ENCODE measurements at regions not wholly inside any gene's neighbourhood (a gene's known extent, or its start where the extent isn't known, plus 50 kb on each side); places are given as distances from the start of the nearest gene placed in this dataset.

- no peak for DNase-seq
- Mint-ChIP-seq H3K4me1 (ENCODE audit: low read depth) (no peaks in the 10 kb centered on the region), H3K4me3 (no peak overlapping the region), H3K27ac (no peak overlapping the region), H3K27me3 (ENCODE audit: low read depth) (no peaks in the 10 kb centered on the region), H3K36me3 (ENCODE audit: low read depth) (no peaks in the 10 kb centered on the region), H3K9me3 (ENCODE audit: insufficient read depth) (no peaks in the 10 kb centered on the region)
- ATAC-seq: no peak
- ChIA-PET POLR2A (no interaction called here), CTCF (no interaction called here)
Measured at GRCh38 chr3:103690536-103690935, 1255.7 kb downstream of the ZPLD1 start.

- Mint-ChIP-seq H3K36me3 (ENCODE audit: low read depth) (no peaks in the 10 kb centered on the region), H3K4me1 (ENCODE audit: low read depth) (no peaks in the 10 kb centered on the region), H3K9me3 (ENCODE audit: insufficient read depth) (no peaks in the 10 kb centered on the region), H3K27me3 (ENCODE audit: low read depth) (no peaks in the 10 kb centered on the region), H3K4me3 (no peak overlapping the region), H3K27ac (no peak overlapping the region)
- ATAC-seq (no peak), DNase-seq (no peak)
- CTCF ChIA-PET: no interaction called here
- POLR2A ChIA-PET: no interaction called here
Measured at GRCh38 chr3:103693831-103694230, 1259.0 kb downstream of the ZPLD1 start.

- H3K36me3 Mint-ChIP-seq (ENCODE audit: low read depth): no peaks in the 10 kb centered on the region
- CTCF ChIA-PET: no interaction called here
Measured at GRCh38 chr3:103698646-103699045, 1263.8 kb downstream of the ZPLD1 start.

DNA sequence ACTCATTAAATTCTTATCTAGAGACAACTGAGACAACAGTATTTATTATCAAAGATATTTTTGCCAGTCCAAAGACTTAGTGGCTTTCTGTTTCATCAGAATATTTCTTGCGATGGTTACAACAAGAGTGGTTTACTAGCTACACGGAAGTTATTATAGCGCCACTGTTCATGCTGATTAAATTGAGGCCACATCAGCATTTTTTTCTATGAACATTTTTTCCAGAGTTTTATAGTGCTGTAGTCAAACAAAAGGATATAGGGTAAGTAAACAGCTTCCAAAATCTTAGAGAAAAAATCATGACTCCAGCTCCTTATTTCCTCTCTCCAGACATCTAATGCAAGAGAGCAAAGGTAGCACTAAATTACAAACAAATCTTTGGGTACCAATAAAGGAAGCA is 1264.4 kb downstream of the ZPLD1 start:
- H3K27me3 Mint-ChIP-seq (ENCODE audit: low read depth): no peaks in the 10 kb centered on the region
- H3K27ac Mint-ChIP-seq: no peak overlapping the region
- no peaks in the 10 kb centered on the region for H3K36me3 Mint-ChIP-seq (ENCODE audit: low read depth)
- ChIA-PET CTCF (interaction anchor here (0.6 kb wide), 1 partner anchor 1470 kb away, joined by 3 read pairs; no protein-coding TSS in a partner anchor), POLR2A (no interaction called here)
- H3K4me3 Mint-ChIP-seq: no peak overlapping the region
- ATAC-seq (no peak), DNase-seq (no peak)
- H3K4me1 Mint-ChIP-seq (ENCODE audit: low read depth): no peaks in the 10 kb centered on the region
- H3K9me3 Mint-ChIP-seq (ENCODE audit: insufficient read depth): no peaks in the 10 kb centered on the region

More at GRCh38 chr3:103698646-103699045, 1263.8 kb downstream of the ZPLD1 start:
- Mint-ChIP-seq H3K4me1 (ENCODE audit: low read depth) (no peaks in the 10 kb centered on the region), H3K27me3 (ENCODE audit: low read depth) (no peaks in the 10 kb centered on the region), H3K27ac (no peak overlapping the region), H3K4me3 (no peak overlapping the region), H3K9me3 (ENCODE audit: insufficient read depth) (no peaks in the 10 kb centered on the region)
- POLR2A ChIA-PET: no interaction called here
- ATAC-seq (no peak), DNase-seq (no peak)

- Mint-ChIP-seq H3K4me1 (ENCODE audit: low read depth) (no peaks in the 10 kb centered on the region), H3K4me3 (no peak overlapping the region), H3K27ac (no peak overlapping the region), H3K9me3 (ENCODE audit: insufficient read depth) (no peaks in the 10 kb centered on the region), H3K36me3 (ENCODE audit: low read depth) (no peaks in the 10 kb centered on the region), H3K27me3 (ENCODE audit: low read depth) (no peaks in the 10 kb centered on the region)
- DNase-seq (no peak), ATAC-seq (no peak)
- ChIA-PET CTCF (no interaction called here), POLR2A (no interaction called here)
Measured at GRCh38 chr3:103705641-103706040, 1270.8 kb downstream of the ZPLD1 start.

DNA sequence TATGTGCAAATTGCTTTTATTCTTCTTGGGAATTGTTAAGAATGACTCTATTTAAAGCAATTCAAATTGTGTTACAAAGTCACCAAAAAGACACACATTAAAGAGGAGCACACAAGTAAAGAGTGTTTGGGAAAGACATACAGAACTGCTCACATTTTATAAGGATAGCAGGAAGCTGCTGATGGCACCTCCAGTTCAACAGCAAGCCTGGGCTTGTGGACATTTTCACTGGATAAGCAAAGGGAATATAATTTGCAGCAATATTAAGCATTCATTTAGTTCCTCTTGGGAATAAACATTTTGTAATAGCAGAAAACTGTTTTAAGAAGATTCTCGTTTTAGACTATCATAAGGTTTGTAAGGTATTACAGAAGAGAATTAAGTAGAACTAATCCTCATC is 1271.9 kb downstream of the ZPLD1 start:
- no peaks in the 10 kb centered on the region for H3K36me3 Mint-ChIP-seq (ENCODE audit: low read depth)
- no peak for ATAC-seq
- DNase-seq: no peak
- H3K9me3 Mint-ChIP-seq (ENCODE audit: insufficient read depth): no peaks in the 10 kb centered on the region
- H3K27me3 Mint-ChIP-seq (ENCODE audit: low read depth): no peaks in the 10 kb centered on the region
- no peaks in the 10 kb centered on the region for H3K4me1 Mint-ChIP-seq (ENCODE audit: low read depth)
- no peak overlapping the region for H3K4me3 Mint-ChIP-seq
- ChIA-PET CTCF (no interaction called here), POLR2A (no interaction called here)
- H3K27ac Mint-ChIP-seq: no peak overlapping the region

GRCh38 chr3:103711670-103712069 is 1276.9 kb downstream of the ZPLD1 start:
- no peaks in the 10 kb centered on the region for H3K9me3 Mint-ChIP-seq (ENCODE audit: insufficient read depth)
- no peak for DNase-seq
- POLR2A ChIA-PET: no interaction called here
- ATAC-seq: no peak
- no peaks in the 10 kb centered on the region for H3K4me1 Mint-ChIP-seq (ENCODE audit: low read depth)
- no peak overlapping the region for H3K4me3 Mint-ChIP-seq
- H3K36me3 Mint-ChIP-seq (ENCODE audit: low read depth): no peaks in the 10 kb centered on the region
- CTCF ChIA-PET: no interaction called here
- H3K27ac Mint-ChIP-seq: no peak overlapping the region
- no peaks in the 10 kb centered on the region for H3K27me3 Mint-ChIP-seq (ENCODE audit: low read depth)

- CTCF ChIA-PET: no interaction called here
- Mint-ChIP-seq H3K4me3 (no peak overlapping the region), H3K9me3 (ENCODE audit: insufficient read depth) (no peaks in the 10 kb centered on the region), H3K4me1 (ENCODE audit: low read depth) (no peaks in the 10 kb centered on the region), H3K27me3 (ENCODE audit: low read depth) (no peaks in the 10 kb centered on the region), H3K36me3 (ENCODE audit: low read depth) (no peaks in the 10 kb centered on the region), H3K27ac (no peak overlapping the region)
- ATAC-seq (no peak), DNase-seq (no peak)
- POLR2A ChIA-PET: no interaction called here
Measured at GRCh38 chr3:103712320-103713008, 1277.6 kb downstream of the ZPLD1 start.

DNA sequence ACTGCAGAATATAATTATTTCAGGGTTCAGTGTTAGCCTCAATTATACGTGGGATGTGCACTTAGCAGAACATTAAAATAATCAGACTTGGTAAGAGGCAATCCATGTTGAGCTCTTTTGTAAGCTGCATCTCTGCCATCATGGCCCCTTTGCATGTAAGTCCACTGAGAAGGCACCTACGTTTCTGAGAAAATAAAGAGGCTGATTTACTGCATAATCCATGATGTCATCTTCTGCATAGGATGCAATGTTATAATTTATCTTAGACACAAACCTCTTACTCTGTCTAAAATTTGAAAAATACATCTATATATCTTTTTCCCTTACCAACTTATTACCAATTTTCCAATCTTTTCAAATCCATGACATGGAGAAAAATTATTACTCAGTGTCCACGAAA is 1294.7 kb downstream of the ZPLD1 start:
- ATAC-seq (no peak), DNase-seq (no peak)
- no peaks in the 10 kb centered on the region for H3K36me3 Mint-ChIP-seq (ENCODE audit: low read depth)
- H3K4me1 Mint-ChIP-seq (ENCODE audit: low read depth): no peaks in the 10 kb centered on the region
- CTCF ChIA-PET: no interaction called here
- no peaks in the 10 kb centered on the region for H3K27me3 Mint-ChIP-seq (ENCODE audit: low read depth)
- no peaks in the 10 kb centered on the region for H3K9me3 Mint-ChIP-seq (ENCODE audit: insufficient read depth)
- POLR2A ChIA-PET: no interaction called here
- no peak overlapping the region for H3K27ac Mint-ChIP-seq
- no peak overlapping the region for H3K4me3 Mint-ChIP-seq

DNA sequence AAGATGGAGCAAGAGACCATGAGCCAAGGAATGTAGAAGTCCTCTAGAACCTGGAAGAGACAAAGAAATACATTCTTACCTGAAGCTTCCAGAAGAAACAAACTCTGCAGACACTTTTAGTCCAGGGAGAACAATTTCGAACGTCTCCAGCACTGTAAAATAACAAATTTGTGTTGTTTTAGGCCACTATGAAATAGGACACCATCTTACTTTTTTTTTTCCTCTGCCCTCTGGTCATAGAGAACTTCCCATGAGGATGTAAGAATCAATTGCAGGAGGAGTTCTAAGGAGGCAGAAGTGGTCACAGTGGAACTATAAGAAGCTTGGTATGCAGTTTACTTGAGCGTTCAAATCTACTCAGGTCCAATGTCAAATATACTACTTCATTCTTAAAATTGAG is 1295.9 kb downstream of the ZPLD1 start:
- ChIA-PET CTCF (no interaction called here), POLR2A (no interaction called here)
- H3K36me3 Mint-ChIP-seq (ENCODE audit: low read depth): no peaks in the 10 kb centered on the region
- no peaks in the 10 kb centered on the region for H3K4me1 Mint-ChIP-seq (ENCODE audit: low read depth)
- no peaks in the 10 kb centered on the region for H3K27me3 Mint-ChIP-seq (ENCODE audit: low read depth)
- DNase-seq: no peak
- no peak overlapping the region for H3K4me3 Mint-ChIP-seq
- H3K9me3 Mint-ChIP-seq (ENCODE audit: insufficient read depth): no peaks in the 10 kb centered on the region
- H3K27ac Mint-ChIP-seq: no peak overlapping the region
- no peak for ATAC-seq

DNA sequence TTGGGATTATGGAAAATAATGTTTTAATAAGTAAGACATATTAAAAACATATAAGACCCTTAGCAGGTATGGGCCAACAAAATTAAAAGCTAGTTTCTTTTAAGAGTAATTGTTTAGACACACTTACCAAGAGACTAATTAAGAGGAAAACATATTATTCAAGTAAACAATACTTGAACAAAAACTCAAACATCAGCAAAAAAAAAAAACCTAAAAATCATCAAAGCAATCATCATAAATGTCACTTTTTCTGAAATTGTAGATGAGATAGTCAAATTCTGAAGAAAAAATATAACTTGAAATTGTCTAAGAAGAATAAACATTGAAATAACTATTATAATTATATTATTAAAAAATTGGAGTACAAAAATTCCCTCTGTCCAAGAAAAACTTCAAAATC is 1318.2 kb downstream of the ZPLD1 start:
- ChIA-PET POLR2A (no interaction called here), CTCF (no interaction called here)
- H3K9me3 Mint-ChIP-seq (ENCODE audit: insufficient read depth): peaks cover 4% of the 10 kb centered on the region

DNA sequence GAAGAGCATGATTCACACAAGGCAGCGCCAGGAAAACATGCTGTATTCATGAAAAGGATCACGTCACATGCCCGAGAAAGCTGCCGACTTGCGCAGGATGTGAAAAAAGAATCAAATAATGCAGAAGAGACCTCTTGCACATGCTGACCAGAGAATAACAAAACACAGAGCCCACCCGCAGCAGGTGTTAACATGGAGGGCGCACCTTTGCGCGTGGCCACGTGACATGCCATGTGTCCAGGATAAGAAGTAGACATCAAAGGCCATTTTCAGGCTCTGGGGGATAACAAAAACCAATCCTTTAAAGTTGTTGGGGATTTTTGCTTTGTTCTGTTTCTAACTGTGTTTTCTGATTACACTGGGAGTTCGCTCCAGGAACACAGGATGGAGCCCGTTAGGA is 1332.8 kb downstream of the ZPLD1 start:
- peaks cover 21% of the 10 kb centered on the region for H3K9me3 Mint-ChIP-seq (ENCODE audit: insufficient read depth)
- CTCF ChIA-PET: no interaction called here
- no peaks in the 10 kb centered on the region for H3K36me3 Mint-ChIP-seq (ENCODE audit: low read depth)
- DNase-seq: no peak
- no peak overlapping the region for H3K27ac Mint-ChIP-seq
- no peak overlapping the region for H3K4me3 Mint-ChIP-seq
- H3K4me1 Mint-ChIP-seq (ENCODE audit: low read depth): no peaks in the 10 kb centered on the region
- no peaks in the 10 kb centered on the region for H3K27me3 Mint-ChIP-seq (ENCODE audit: low read depth)
- POLR2A ChIA-PET: no interaction called here
- no peak for ATAC-seq

More for the DNA sequence above, 1318.2 kb downstream of the ZPLD1 start:
- Mint-ChIP-seq H3K36me3 (ENCODE audit: low read depth) (no peaks in the 10 kb centered on the region), H3K27ac (no peak overlapping the region), H3K4me3 (no peak overlapping the region), H3K27me3 (ENCODE audit: low read depth) (no peaks in the 10 kb centered on the region), H3K4me1 (ENCODE audit: low read depth) (no peaks in the 10 kb centered on the region)
- ATAC-seq (no peak), DNase-seq (no peak)

DNA sequence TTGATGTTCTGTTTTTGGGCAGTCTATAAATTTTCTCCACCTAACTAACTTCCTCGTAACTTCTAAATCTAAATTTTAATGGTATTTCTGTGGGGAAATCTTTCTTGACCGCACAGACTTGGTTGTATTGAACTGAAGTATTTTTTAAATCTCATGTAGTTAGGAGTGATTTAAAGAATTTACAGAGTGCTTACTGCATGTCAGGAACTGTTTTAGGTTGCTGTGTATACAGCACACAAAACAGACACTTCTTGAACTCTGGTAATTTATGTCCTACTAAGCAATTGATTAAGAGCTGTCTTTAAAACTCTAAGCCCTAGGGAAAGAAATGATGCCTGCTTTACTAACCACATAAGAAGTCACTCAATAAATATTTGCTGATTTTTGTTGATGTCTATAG is 1350.2 kb downstream of the ZPLD1 start:
- Mint-ChIP-seq H3K27me3 (ENCODE audit: low read depth) (no peaks in the 10 kb centered on the region), H3K27ac (no peak overlapping the region), H3K4me3 (no peak overlapping the region), H3K36me3 (ENCODE audit: low read depth) (no peaks in the 10 kb centered on the region), H3K9me3 (ENCODE audit: insufficient read depth) (peaks cover 4% of the 10 kb centered on the region), H3K4me1 (ENCODE audit: low read depth) (no peaks in the 10 kb centered on the region)
- CTCF ChIA-PET: no interaction called here
- DNase-seq (no peak), ATAC-seq (no peak)
- POLR2A ChIA-PET: no interaction called here
